ENCODE measurements at regions not wholly inside any gene's neighbourhood (a gene's known extent, or its start where the extent isn't known, plus 50 kb on each side); places are given as distances from the start of the nearest gene placed in this dataset.

DNA sequence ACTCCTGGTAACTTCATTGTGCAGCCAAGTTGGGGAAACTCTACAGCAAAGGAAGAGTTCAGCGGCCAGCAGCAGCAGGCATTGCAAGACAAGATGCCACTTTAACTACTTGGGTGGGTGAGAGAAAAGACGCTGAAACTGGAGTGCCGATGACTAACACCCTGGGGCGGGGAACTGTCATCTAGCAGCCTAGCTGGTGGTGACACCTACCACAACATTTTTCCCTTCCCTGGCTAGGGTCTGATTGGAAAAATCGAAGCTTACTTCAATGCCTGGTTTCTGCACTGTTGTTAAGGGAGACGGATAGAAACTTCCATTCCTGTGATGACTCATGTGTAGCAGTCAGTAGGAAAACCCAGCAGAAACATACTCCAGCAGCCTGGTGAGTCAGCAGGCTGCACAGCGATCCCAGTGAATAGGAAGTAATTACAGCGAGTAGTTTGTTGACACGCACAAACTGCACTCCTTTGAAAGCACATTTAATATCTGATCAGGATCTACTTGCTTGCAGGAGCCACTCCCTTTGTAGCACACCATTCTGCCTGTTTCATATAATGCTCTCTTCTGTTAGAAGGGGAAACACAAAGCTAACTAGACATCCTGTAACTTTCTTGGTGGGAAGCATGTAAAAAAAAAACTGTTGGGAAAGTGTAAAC is 62.1 kb upstream of the MAPRE2 start:
- TF ChIP-seq, protein P1, sequence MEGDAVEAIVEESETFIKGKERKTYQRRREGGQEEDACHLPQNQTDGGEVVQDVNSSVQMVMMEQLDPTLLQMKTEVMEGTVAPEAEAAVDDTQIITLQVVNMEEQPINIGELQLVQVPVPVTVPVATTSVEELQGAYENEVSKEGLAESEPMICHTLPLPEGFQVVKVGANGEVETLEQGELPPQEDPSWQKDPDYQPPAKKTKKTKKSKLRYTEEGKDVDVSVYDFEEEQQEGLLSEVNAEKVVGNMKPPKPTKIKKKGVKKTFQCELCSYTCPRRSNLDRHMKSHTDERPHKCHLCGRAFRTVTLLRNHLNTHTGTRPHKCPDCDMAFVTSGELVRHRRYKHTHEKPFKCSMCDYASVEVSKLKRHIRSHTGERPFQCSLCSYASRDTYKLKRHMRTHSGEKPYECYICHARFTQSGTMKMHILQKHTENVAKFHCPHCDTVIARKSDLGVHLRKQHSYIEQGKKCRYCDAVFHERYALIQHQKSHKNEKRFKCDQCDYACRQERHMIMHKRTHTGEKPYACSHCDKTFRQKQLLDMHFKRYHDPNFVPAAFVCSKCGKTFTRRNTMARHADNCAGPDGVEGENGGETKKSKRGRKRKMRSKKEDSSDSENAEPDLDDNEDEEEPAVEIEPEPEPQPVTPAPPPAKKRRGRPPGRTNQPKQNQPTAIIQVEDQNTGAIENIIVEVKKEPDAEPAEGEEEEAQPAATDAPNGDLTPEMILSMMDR (conservative IDR thresholded peaks at IDR 0.05) = no peak
- H3K27ac ChIP-seq = peak overlapping the region; percentile 68

DNA sequence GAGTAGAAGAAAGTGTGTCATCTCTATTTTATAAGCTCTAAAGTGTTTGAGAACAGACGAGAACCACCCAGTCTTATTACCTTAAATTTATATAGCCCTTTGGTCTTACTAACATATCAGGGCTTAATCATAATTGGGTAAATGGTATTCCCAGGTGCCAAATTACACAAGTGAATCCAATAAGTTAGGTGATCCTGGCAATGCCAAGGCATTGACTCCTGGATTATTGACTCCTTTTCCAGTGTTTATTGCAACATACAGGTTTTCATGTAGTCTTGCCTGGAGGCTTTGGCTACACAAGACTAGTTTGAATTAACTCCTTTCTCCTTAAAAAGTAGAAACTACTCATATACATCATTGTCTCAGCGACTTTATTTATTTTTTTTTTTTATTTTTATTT is 59.7 kb upstream of the MAPRE2 start:
- TF ChIP-seq, protein P1 (conservative IDR thresholded peaks at IDR 0.05) = no peak
- no peak overlapping the region for H3K27ac ChIP-seq

DNA sequence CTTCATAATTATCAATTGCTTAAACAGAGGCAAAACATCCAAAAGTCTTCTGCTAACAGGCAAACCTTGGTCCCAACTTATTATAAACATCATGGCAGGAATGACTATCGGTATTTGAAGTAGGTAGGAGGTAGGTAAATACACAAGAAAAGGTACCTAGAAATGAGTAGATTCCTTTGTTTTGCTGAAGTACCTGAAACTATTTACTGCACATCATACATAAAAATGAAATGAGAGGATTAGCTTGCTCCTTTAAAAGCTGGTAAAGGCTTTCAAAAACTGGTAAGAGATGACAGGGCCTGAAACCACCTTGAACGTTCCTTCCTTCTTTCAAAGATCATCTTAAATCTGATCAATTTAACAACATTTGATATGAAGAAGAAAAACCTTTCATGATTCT is 55.2 kb upstream of the MAPRE2 start:
- TF ChIP-seq, protein P1 (conservative IDR thresholded peaks at IDR 0.05) = no peak
- H3K27ac ChIP-seq = no peak overlapping the region

DNA sequence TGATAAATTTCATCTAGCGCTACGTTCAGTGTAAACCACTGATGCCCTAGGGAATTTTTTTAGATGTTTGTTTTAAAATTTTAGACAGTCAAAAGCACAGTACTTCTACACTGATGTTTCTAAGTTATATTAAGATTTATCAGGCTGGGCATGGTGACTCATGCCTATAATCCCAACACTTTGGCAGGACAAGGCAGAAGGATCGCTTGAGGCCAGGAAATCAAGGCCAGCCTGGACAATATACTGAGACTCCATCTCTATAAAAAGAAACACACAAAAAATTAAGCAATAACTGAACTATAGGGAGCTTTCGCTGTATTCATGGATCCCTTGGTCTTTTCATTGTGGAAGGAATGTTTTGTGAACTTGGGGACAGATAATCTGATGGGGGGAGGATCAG is 50.6 kb upstream of the MAPRE2 start:
- TF ChIP-seq, protein P1 (conservative IDR thresholded peaks at IDR 0.05) = no peak
- H3K27ac ChIP-seq = no peak overlapping the region

DNA sequence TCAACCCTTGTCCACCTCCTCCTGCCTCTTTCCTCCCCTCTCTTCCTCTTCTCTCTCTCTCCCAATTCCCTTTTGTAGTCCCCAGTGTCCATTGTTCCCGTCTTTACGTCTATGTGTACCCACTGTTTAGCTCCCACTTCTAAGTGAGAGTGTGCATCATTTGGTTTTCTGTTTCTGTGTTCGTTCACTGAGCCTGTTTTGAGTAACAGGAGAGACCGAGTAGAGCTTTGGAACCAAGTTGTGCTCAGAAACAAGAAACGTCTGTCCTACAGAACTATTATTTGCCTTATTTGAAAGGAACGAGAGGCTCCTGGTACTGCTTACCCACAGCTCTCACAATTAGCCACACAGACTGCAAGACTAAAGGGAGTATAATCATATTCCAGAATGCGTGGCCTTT is 50.1 kb upstream of the MAPRE2 start:
- TF ChIP-seq, protein P1 (conservative IDR thresholded peaks at IDR 0.05) = no peak
- H3K27ac ChIP-seq = no peak overlapping the region

Measured in VCaP (cell line).